GM04503 (cell line): ENCODE measurements at regions not wholly inside any gene's neighbourhood (a gene's known extent, or its start where the extent isn't known, plus 50 kb on each side); places are given as distances from the start of the nearest gene placed in this dataset.
"Not testable (repeated sequence)": the region's sequence is repeated elsewhere in the genome, so short reads cannot be mapped to it uniquely, and the experiment has no call there.

Experiments
- DNase-seq: peaks from one replicate; pipeline ENCODE4 v3.0.0-alpha.2; 2012; ENCODE audit warnings: low read depth

GRCh38 chr2:122328816-122329215 lies 573.4 kb downstream of the TSN start:
- DNase-seq = no peak

GRCh38 chr2:122329278-122329677 lies 573.8 kb downstream of the TSN start:
- DNase-seq = no peak

GRCh38 chr2:122333932-122334331 lies 578.5 kb downstream of the TSN start:
- no peak for DNase-seq

GRCh38 chr2:122338000-122338399 lies 582.5 kb downstream of the TSN start:
- no peak for DNase-seq

- DNase-seq = no peak
These were observed 584.8 kb downstream of the TSN start for GRCh38 chr2:122340246-122340645.

- no peak for DNase-seq
These were observed 585.6 kb downstream of the TSN start for GRCh38 chr2:122341007-122341406.

GRCh38 chr2:122352151-122352550 lies 596.7 kb downstream of the TSN start:
- DNase-seq = not testable (repeated sequence)

- DNase-seq = no peak
These were observed 602.5 kb downstream of the TSN start for GRCh38 chr2:122357998-122358397.

- DNase-seq = no peak
These were observed 603.3 kb downstream of the TSN start for GRCh38 chr2:122358729-122359128.

- no peak for DNase-seq
These were observed 608.4 kb downstream of the TSN start for GRCh38 chr2:122363885-122364284.

GRCh38 chr2:122366427-122366826 lies 611.0 kb downstream of the TSN start:
- DNase-seq = no peak

GRCh38 chr2:122366969-122367645 lies 611.7 kb downstream of the TSN start:
- no peak for DNase-seq

- DNase-seq = no peak
These were observed 612.2 kb downstream of the TSN start for GRCh38 chr2:122367646-122368010.

GRCh38 chr2:122368576-122369243 lies 613.3 kb downstream of the TSN start:
- DNase-seq = no peak

GRCh38 chr2:122378521-122378920 lies 623.1 kb downstream of the TSN start:
- DNase-seq = no peak

- no peak for DNase-seq
These were observed 629.4 kb downstream of the TSN start for GRCh38 chr2:122384768-122385333.

- DNase-seq = no peak
These were observed 632.8 kb downstream of the TSN start for GRCh38 chr2:122388208-122388607.

- no peak for DNase-seq
These were observed 634.2 kb downstream of the TSN start for GRCh38 chr2:122389694-122390093.

- no peak for DNase-seq
These were observed 635.0 kb downstream of the TSN start for GRCh38 chr2:122390406-122390805.

- no peak for DNase-seq
These were observed 636.3 kb downstream of the TSN start for GRCh38 chr2:122391726-122392125.

- no peak for DNase-seq
These were observed 640.2 kb downstream of the TSN start for GRCh38 chr2:122395687-122396086.

GRCh38 chr2:122411231-122411630 lies 655.8 kb downstream of the TSN start:
- no peak for DNase-seq

GRCh38 chr2:122412360-122412759 lies 656.9 kb downstream of the TSN start:
- DNase-seq = no peak

- no peak for DNase-seq
These were observed 659.5 kb downstream of the TSN start for GRCh38 chr2:122414902-122415301.
